Ecto neural progenitor cell (in vitro differentiated cells): ENCODE measurements at regions not wholly inside any gene's neighbourhood (a gene's known extent, or its start where the extent isn't known, plus 50 kb on each side); places are given as distances from the start of the nearest gene placed in this dataset.

Source experiments
- DNase-seq: peaks from one replicate; pipeline ENCODE4 v3.0.0-alpha.2; 2018; ENCODE audit warnings: low spot score

- peak; percentile 10 for DNase-seq
These were observed 104.6 kb downstream of the ADSS2 start for GRCh38 chr1:244346972-244347618.

GRCh38 chr1:244347942-244348341 is 103.8 kb downstream of the ADSS2 start:
- peak; percentile 2 for DNase-seq

- DNase-seq, result peak; percentile 21
These were observed 102.6 kb downstream of the ADSS2 start for GRCh38 chr1:244349103-244349531.

GRCh38 chr1:244349581-244350001 is 102.1 kb downstream of the ADSS2 start:
- peak; percentile 29 for DNase-seq

- no peak for DNase-seq
These were observed 101.7 kb downstream of the ADSS2 start for GRCh38 chr1:244350027-244350426.

- peak; percentile 37 for DNase-seq
These were observed 99.4 kb downstream of the ADSS2 start for GRCh38 chr1:244352156-244352830.

- no peak for DNase-seq
These were observed 98.1 kb downstream of the ADSS2 start for GRCh38 chr1:244353551-244354091.

GRCh38 chr1:244354810-244355278 is 96.9 kb downstream of the ADSS2 start:
- no peak for DNase-seq

GRCh38 chr1:244356376-244356775 is 95.3 kb downstream of the ADSS2 start:
- DNase-seq, result no peak
